ENCODE measurements at regions not wholly inside any gene's neighbourhood (a gene's known extent, or its start where the extent isn't known, plus 50 kb on each side); places are given as distances from the start of the nearest gene placed in this dataset.

DNA sequence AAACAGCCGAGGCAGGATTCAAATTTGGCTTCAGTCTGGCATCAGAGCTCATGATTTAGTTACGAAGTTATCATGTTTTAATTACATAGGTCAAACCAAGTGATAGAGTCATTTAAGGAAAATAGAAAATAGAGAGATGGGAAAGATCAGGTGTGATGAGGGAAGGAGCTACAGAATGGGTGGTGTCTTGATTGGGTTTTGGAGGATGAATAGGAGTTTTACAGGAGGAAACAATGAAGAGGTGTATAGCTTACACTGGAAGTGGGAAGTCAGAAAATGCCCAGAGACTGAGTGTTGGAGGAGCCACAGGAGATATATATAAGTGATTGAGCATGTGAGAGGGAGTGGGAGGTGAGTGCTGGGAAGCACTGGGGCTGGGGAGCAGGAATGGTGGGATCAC, 264.2 kb upstream of the TNP1 start:
- H3K4me3 ChIP-seq (ENCODE audit: low read depth, low read length, poor library complexity, severe bottlenecking): no peak overlapping the region
- no peaks in the 10 kb centered on the region for H3K4me1 ChIP-seq (ENCODE audit: insufficient read depth, low read length, poor library complexity, severe bottlenecking)
- POLR2A ChIA-PET (ENCODE audit: low non-redundant PET): no interaction called here
- H3K36me3 ChIP-seq (ENCODE audit: insufficient read depth, low read length, poor library complexity, severe bottlenecking): no peaks in the 10 kb centered on the region
- BruUV-seq (replicated peaks): no TSS peak
- H3K27ac ChIP-seq (ENCODE audit: low read depth, low read length, poor library complexity, severe bottlenecking): no peak overlapping the region
- no peak for DNase-seq (ENCODE audit: low spot score)
- intact Hi-C loops (cut with micrococcal nuclease; ENCODE audit: unreplicated experiment): no loop called here
- no peaks in the 10 kb centered on the region for H3K9me3 ChIP-seq (ENCODE audit: low read depth, low read length, poor library complexity, severe bottlenecking)
- no peaks in the 10 kb centered on the region for H3K27me3 ChIP-seq (replicated peaks; ENCODE audit: insufficient read depth, low read depth, low read length, poor library complexity)
- TF ChIP-seq CTCF (conservative IDR thresholded peaks at IDR 0.05; ENCODE audit: low read depth, low read length) (no peak), EZH2 (IDR thresholded peaks at IDR 0.05; ENCODE audit: borderline replicate concordance, low read depth, low read length, poor library complexity, severe bottlenecking) (no peak)
- CTCF ChIA-PET: no interaction called here

- no peaks in the 10 kb centered on the region for H3K4me1 ChIP-seq (ENCODE audit: insufficient read depth, low read length, poor library complexity, severe bottlenecking)
- DNase-seq (ENCODE audit: low spot score): no peak
- POLR2A ChIA-PET (ENCODE audit: low non-redundant PET): no interaction called here
- no peak overlapping the region for H3K4me3 ChIP-seq (ENCODE audit: low read depth, low read length, poor library complexity, severe bottlenecking)
- TF ChIP-seq CTCF (conservative IDR thresholded peaks at IDR 0.05; ENCODE audit: low read depth, low read length) (no peak), EZH2 (IDR thresholded peaks at IDR 0.05; ENCODE audit: borderline replicate concordance, low read depth, low read length, poor library complexity, severe bottlenecking) (no peak)
- no peaks in the 10 kb centered on the region for H3K9me3 ChIP-seq (ENCODE audit: low read depth, low read length, poor library complexity, severe bottlenecking)
- H3K27me3 ChIP-seq (replicated peaks; ENCODE audit: insufficient read depth, low read depth, low read length, poor library complexity): no peaks in the 10 kb centered on the region
- no peaks in the 10 kb centered on the region for H3K36me3 ChIP-seq (ENCODE audit: insufficient read depth, low read length, poor library complexity, severe bottlenecking)
- H3K27ac ChIP-seq (ENCODE audit: low read depth, low read length, poor library complexity, severe bottlenecking): no peak overlapping the region
- intact Hi-C loops (cut with micrococcal nuclease; ENCODE audit: unreplicated experiment): no loop called here
- no TSS peak for BruUV-seq (replicated peaks)
- CTCF ChIA-PET: no interaction called here
Observed at GRCh38 chr2:217121565-217121964, 261.7 kb upstream of the TNP1 start.

DNA sequence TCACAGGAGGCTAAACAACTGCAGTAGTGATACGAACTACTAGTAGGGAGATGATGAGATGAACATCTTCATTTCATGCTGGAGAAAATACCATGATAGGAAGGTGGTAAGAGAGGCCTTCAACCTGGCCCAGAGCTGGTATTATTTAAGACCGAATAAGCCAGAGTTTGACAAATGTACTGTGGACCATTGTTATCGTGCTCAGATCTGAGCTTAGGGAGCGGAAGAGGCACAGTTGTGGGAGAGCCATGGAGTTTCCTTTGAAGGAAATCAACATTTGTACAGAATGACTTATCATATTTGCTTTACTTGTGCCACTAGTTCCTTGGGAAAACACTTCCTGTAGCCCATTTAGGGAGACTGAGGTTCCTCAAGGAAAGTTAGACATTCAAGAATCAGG, 260.6 kb upstream of the TNP1 start:
- Histone ChIP-seq H3K4me1 (ENCODE audit: insufficient read depth, low read length, poor library complexity, severe bottlenecking) (no peaks in the 10 kb centered on the region), H3K27ac (ENCODE audit: low read depth, low read length, poor library complexity, severe bottlenecking) (no peak overlapping the region), H3K4me3 (ENCODE audit: low read depth, low read length, poor library complexity, severe bottlenecking) (no peak overlapping the region), H3K9me3 (ENCODE audit: low read depth, low read length, poor library complexity, severe bottlenecking) (no peaks in the 10 kb centered on the region), H3K36me3 (ENCODE audit: insufficient read depth, low read length, poor library complexity, severe bottlenecking) (no peaks in the 10 kb centered on the region), H3K27me3 (replicated peaks; ENCODE audit: insufficient read depth, low read depth, low read length, poor library complexity) (no peaks in the 10 kb centered on the region)
- no peak for DNase-seq (ENCODE audit: low spot score)
- POLR2A ChIA-PET (ENCODE audit: low non-redundant PET): no interaction called here
- intact Hi-C loops (cut with micrococcal nuclease; ENCODE audit: unreplicated experiment): no loop called here
- BruUV-seq (replicated peaks): no TSS peak
- CTCF ChIA-PET: no interaction called here
- TF ChIP-seq CTCF (conservative IDR thresholded peaks at IDR 0.05; ENCODE audit: low read depth, low read length) (no peak), EZH2 (IDR thresholded peaks at IDR 0.05; ENCODE audit: borderline replicate concordance, low read depth, low read length, poor library complexity, severe bottlenecking) (no peak)
